LoVo (cell line): ENCODE measurements at regions not wholly inside any gene's neighbourhood (a gene's known extent, or its start where the extent isn't known, plus 50 kb on each side); places are given as distances from the start of the nearest gene placed in this dataset.
"Not testable (repeated sequence)": the region's sequence is repeated elsewhere in the genome, so short reads cannot be mapped to it uniquely, and the experiment has no call there.

Experiments used
- DNase-seq: peaks from one replicate; pipeline ENCODE4 v3.0.0-alpha.2; 2016; ENCODE audit warnings: low spot score

DNA sequence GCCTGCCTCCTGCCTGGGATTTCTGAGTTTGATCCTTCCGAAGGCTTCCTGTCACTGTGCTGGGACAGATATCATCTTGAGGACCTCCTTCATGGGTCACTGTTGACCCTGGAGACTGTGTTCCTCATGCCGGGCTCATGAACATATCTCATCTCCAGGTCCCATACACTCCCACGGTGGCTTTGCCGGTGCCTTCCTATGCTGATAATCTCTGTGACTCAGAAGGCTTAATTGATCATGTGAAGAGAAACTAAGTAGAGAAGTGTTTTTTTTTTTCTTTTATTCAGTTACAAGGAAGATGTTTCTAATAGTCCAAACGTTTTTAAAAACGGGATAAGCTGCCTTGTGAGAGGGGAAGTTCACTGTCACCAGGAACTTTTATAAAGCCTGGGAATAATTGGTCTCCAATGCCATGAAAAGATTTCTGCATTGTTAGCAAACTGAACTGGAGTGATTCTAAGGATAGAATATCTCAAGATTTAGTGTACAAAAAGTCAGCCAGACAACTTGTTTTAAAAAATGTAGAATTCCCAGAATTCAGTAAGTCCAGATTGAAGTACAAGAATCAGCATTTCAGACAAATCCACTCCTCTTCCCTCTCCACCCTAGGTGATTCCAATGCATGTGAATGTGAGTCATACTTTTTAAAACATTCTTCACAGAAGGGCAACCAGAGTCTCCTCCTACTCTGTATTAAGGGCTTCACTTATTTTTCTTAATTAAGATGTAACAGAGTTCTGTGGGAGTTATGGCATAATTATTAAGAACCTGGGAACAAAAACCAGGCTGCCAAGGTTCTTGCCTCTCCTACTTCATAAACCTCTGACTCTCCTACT is 139.8 kb upstream of the LGR5 start:
- peak; percentile 44 for DNase-seq

DNA sequence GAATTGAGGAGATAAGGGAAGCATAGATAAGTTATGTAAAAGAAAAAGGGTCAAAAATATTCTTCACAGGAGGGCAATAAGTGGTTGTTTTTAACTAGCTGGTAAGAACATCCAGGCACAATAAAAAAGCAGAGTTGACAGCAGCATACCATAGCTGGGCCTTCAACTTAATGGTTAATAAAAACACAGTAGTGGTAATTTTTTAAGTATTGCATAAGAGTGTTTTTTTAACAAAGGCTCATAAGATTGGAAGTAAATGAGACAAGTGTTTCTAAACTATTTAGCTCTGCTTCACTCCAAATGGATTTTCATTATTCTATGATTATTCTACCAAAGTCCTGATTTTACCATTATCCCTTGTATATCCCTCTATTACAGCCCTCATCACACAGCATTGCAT is 140.1 kb upstream of the TSPAN8 start:
- no peak for DNase-seq

GRCh38 chr12:71295953-71296352 is 138.2 kb upstream of the TSPAN8 start:
- DNase-seq = no peak

DNA sequence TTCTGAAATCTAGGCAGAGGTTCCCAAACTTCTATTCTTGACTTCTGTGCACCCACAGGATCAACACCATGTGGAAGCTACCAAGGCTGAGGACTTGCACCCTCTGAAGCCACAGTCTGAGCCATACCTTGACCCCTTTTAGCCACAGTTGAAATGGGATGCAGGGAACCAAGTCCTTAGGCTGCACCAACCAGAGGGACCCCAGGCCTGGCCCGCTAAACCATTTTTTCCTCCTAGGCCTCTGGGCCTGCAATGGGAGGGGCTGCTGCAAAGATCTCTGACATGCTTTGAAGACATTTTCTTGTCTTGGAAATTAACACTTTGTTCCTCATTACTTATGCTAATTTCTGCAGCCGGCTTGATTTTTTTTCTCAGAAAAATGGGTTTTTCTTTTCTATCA is 133.9 kb upstream of the TSPAN8 start:
- no peak for DNase-seq

- DNase-seq = no peak
Measured at GRCh38 chr12:71283883-71284282, 126.1 kb upstream of the TSPAN8 start.

GRCh38 chr12:71282925-71283324 is 125.1 kb upstream of the TSPAN8 start:
- no peak for DNase-seq

DNA sequence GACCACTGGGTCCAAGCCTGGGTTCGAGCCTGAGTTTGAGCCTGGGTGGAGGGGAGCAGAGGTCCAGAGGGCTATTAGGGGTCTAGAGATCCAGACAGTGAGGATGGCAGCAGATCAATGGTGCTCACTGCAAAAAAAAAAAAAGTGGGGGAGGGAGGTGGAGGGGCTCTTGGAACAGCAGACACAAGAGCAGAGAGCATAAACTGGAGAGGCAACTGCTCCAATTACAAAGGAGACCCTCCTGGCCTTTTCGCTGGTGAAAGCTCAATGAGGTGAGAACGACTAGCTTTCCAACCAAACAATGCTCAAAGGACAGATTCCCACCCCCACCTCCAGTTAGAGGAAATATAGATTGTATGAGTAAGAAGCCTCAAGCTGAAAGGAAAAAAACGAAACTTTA is 124.2 kb upstream of the TSPAN8 start:
- no peak for DNase-seq

- no peak for DNase-seq
Measured at GRCh38 chr12:71281425-71281824, 123.6 kb upstream of the TSPAN8 start.

GRCh38 chr12:71277866-71278265 is 120.1 kb upstream of the TSPAN8 start:
- DNase-seq = no peak

GRCh38 chr12:71276541-71276940 is 118.7 kb upstream of the TSPAN8 start:
- no peak for DNase-seq

DNA sequence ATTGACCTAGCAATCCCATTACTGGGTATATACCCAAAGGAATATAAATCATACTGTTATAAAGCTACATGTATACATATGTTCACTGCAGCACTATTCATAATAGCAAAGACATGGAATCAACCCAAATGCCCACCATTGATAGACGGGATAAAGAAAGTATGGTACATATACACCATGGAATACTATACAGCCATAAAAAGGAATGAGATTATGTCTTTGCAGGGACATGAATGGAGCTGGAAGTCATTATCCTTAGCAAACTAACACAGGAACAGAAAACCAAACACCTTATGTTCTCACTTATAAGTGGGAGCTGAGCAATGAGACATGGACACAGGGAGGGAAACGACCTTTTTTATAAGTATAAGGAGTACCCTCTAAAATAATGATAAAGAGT is 113.0 kb upstream of the TSPAN8 start:
- DNase-seq = not testable (repeated sequence)

- DNase-seq = no peak
Measured at GRCh38 chr12:71270057-71270456, 112.3 kb upstream of the TSPAN8 start.

GRCh38 chr12:71269281-71269598 is 111.4 kb upstream of the TSPAN8 start:
- DNase-seq = no peak

DNA sequence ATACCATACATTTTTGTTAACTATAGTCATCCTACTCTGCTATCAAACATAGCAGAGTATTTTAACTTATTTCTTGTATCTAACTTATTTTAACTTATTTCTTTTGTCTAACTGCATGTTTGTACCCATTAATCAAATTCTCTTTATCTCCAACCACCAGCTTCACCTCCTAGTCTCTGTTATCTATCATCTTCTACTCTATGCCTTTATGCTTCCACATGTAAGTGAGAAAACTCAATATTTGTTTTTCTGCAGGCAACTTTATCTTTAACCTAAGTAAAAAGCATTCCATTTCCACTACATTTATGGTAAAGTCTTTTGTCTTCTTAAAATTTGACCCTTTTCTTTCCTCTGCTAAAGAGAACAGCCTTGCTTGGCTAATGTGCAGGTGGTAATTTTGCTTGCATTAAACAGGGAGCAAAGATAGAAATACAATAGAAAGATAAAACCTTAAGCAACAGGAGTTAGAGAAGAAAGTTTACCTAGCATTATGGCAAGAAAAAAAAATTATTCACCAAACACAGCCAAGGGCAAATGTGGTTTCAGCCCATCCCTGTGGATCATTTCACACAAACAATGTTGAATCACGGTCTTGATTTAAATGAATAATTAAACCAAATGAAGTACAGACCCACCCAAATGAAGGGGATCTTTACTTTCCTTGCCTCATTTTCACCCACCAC is 110.9 kb upstream of the TSPAN8 start:
- no peak for DNase-seq

DNA sequence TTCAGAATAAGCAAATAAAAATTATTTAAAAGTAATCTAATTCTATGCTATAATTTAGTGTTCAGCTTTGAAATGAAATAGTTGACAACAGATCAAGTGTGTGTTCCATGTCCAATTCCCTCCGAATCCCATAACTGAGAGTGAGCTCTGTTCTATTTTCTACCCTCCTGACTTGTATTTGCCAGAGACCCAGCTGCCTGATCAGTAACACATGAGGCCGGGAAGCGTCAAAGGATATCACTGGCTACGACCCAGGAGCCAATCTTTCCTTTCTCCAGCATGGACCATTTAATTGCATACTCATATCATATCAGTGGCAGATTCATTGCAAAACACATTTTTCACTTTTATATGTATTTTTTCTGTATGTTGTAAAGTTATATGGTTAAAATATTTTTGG is 108.8 kb upstream of the TSPAN8 start:
- DNase-seq = no peak

DNA sequence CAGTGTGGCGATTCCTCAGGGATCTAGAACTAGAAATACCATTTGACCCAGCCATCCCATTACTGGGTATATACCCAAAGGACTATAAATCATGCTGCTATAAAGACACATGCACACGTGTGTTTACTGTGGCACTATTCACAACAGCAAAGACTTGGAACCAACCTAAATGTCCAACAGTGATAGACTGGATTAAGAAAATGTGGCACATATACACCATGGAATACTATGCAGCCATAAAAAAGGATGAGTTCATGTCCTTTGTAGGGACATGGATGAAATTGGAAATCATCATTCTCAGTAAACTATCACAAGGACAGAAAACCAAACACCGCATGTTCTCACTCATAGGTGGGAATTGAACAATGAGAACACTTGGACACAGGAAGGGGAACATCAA is 107.9 kb upstream of the TSPAN8 start:
- DNase-seq = not testable (repeated sequence)

DNA sequence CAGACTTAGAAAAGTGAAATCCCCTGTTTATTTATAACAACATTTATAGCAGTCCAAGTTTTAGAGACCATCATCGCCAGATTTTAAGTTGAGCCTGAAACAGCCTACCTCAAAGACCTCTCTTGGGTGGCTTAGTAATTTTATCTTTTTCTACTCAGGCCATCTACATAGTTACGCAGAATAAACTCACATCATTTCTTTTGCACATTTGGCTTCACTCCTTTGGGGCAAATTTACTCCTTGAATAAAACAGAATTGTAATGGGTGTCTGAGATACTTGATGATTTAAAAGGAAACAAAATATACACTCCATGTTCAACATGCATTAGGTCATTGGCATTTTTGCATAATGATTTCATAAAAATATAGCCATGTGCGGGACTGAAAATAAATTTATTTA is 104.7 kb upstream of the TSPAN8 start:
- no peak for DNase-seq

- DNase-seq = no peak
Measured at GRCh38 chr12:71252473-71252872, 94.7 kb upstream of the TSPAN8 start.

DNA sequence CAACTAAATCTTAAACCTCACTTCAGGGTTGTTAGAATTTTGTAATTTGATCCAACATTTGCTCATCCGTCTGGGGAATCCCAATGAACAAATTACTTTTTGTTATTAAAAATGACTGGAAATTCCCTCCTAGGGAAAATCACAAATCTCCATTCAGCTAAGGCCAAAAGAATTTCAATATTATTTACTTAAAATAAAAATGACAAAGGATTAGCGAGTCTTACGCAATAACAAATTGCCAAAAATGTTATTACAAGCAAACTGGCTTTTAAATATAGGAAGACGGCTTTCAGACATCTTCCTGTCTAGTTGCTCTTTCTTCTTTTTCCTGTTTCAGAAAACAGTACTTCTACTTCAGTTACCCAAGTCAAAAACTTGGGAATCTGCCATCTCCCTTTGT is 92.4 kb upstream of the TSPAN8 start:
- no peak for DNase-seq

DNA sequence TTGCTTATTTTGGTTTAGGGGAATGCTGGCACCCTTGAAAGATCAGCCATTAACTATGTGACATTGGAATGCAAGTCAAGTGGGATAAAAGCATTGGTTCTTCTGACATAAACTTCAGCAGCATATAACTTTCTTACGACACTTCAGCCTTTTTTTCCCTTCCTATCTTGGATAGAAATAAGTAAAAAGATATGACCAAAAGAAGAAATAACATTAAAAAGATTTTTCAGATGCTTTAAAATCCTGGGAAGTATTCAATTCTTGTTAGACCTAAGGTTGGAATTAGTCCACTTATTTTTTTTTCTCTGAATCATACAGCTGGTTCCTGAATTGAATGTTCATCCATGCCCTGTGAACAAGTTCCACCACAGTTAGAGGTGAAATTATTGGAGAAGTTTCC is 85.6 kb upstream of the TSPAN8 start:
- DNase-seq = no peak

DNA sequence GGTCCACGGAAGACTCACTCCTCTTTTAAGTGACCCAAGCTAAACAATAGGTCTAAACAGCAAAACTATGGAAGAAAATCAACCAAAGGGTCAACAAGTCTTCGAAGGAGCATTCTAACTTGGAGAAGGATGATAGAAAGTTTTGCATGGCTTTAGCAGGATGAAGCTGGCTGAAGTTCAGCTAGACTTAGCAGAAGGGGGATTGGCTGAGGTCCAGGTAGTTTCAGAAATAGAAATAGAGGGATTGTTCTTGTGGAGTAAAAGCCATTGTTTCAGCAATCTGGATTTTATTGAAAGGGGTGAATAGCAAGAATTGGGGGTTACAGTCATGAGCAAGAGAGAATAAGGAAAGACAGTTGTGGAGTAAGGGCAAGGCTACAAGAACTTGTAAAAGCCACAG is 84.7 kb upstream of the TSPAN8 start:
- DNase-seq = no peak

- DNase-seq = no peak
Measured at GRCh38 chr12:71240946-71241345, 83.1 kb upstream of the TSPAN8 start.

DNA sequence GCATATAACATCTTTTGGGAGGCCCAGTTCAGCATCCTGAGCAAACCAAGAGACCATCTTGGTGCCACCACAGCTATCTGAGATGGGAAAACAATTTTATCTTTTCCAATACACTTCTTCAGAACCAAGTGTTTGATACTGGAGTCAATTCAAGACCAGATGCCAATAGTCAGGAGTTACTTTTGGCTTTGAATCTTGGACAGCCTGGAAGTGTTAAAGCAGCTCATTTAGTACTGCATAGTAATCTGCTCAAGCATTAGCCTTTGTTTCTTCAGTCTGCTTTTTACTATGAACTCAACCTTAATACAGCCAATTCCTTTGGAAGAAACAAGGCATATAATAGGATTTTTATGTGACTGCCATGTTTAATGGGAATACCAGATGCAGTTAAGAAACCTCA is 81.9 kb upstream of the TSPAN8 start:
- no peak for DNase-seq

- DNase-seq = no peak
Measured at GRCh38 chr12:71237128-71237527, 79.3 kb upstream of the TSPAN8 start.
